HG03039 (cell line): ENCODE measurements at regions not wholly inside any gene's neighbourhood (a gene's known extent, or its start where the extent isn't known, plus 50 kb on each side); places are given as distances from the start of the nearest gene placed in this dataset.
"Not testable (repeated sequence)": the region's sequence is repeated elsewhere in the genome, so short reads cannot be mapped to it uniquely, and the experiment has no call there.

ENCODE experiments used
- ATAC-seq: cut with Tn5 transposase; IDR thresholded peaks from one replicate; pipeline ENCODE4 v1.9.1; 2021; ENCODE audit warnings: mild to moderate bottlenecking, moderate library complexity; ENCODE audit not compliant: unreplicated experiment

- ATAC-seq = no peak
Measured at GRCh38 chr2:142509401-142509800, 368.1 kb upstream of the KYNU start.

- ATAC-seq = no peak
Measured at GRCh38 chr2:142504754-142505153, 372.7 kb upstream of the KYNU start.

DNA sequence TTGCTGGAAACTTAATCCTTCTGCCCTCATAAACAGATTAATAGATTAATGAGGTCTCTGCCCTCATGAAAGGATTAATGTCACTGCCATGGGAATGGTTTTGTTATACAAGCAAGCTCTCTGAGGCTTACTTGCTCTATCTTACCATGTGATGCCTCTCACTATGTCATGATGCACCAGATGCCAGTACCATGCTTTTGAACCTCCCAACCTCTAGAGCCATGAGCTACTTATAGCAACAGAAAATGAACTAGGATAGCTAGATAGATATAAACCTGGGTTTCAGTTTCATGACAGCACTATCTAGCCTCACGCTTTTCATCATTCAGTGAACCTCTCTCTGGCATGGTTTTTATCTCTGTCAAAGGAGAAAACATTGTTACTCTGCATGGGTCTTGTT is 371.6 kb upstream of the LRP1B start:
- ATAC-seq = no peak

- ATAC-seq = no peak
Measured at GRCh38 chr2:142495141-142495540, 364.3 kb upstream of the LRP1B start.

DNA sequence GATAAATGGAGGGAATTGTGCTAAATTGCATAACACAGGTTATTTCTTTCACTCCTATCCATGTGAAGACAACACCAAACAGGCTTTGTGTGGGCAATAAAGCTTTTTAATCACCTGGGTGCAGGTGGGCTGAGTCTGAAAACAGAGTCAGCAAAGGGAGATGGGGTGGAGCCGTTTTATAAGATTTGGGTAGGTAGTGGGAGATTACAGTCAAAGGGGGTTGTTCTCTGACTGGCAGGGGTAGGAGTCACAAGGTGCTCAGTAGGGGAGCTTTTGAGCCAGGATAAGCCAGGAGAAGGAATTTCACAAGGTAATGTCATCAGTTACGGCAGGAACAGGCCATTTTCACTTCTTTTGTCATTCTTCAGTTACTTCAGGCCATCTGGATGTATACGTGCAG is 358.8 kb upstream of the LRP1B start:
- ATAC-seq = not testable (repeated sequence)

DNA sequence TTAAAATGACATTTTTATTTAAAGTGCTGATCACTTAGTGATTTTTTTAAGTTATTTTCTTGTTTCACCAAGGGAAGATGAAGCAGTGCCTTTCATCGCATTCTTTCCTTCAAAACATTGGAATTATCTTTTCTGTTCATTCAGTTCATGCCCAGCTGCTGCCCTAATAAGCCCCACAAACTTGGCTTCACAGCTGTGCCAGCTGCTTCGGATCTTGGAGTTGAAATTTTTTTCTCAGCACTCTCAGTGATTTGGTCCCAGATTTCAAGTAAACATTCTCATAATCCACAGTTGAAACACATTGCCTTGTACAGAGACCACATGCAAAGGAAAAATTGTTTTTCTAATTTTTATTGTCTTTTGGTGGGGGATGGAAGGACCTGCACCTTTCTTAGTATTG is 353.3 kb upstream of the LRP1B start:
- no peak for ATAC-seq

DNA sequence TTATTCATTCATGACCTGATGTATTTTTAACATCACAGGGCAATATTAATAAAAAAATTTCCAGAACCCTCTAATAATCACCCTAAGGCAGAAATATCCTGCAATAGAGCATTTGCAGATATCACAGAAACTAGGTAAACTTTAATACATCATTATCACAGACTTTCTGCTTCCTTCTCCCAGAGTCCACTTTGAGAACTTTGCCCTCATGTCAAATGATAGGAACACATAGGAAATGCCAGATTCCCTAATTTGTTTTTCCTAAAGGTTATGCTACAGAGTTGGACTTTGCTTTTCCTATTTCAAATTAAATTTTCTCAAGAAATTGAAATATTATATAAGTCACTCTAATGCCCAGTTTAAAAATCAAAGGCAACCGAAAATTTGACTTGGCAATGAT is 352.8 kb upstream of the LRP1B start:
- no peak for ATAC-seq

DNA sequence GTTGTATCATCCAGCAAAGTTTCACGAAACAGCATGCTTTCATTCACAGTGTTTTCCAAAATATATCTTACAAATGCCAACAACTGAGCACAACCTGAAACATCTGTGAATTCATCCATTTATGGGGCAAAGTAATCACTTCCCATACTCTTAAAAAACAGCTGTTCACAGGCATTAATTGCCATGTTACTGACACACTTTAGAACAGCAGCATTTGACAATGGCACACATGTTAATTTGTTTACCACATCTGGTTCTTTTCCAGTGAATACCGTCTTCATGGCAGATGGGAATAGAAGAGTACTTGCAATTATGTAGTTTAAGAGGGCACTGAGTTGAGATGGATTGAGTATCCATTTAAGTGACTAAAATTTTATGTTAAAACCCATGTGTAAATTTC is 347.4 kb upstream of the LRP1B start:
- no peak for ATAC-seq

- ATAC-seq = no peak
Measured at GRCh38 chr2:142472382-142472781, 341.6 kb upstream of the LRP1B start.

DNA sequence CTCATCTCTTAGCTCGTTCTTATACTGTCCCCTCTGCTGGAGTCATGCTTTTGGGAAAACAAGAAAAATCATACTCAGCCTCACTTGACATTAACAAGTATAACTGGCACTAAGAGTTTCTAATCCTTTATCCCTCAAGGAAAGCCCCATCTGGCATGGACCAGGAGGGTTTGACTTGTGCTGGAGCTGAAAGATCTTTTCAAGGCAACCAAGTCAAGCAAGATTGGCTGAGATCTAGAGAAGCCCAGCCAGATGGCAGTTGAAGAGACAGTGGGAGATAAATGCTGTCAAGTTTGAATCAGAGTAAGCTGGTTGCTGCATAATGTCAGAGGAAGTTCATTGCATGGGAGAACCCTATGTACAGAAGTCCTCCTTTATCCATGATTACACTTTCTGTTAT is 336.5 kb upstream of the LRP1B start:
- no peak for ATAC-seq

DNA sequence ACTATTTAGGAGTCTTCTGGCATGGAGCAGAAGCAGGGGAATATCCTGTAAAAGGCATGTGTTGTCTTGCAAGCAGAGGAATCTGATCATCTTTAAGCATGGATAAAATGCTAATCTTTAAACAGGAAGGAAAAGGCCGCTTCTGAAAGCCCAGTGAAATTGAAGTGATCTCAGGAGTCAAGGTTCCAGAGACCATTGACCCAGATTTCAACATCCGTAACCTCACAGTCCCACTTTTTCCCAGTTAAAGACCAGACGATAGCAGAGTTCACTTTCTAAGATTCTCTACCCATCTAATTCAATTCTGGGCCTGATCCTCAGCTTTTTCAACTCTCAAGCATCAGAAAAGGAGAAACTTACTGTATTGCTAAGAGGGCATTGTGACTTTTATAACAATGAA is 332.2 kb upstream of the LRP1B start:
- ATAC-seq = no peak

- ATAC-seq = no peak
Measured at GRCh38 chr2:142462306-142462705, 331.5 kb upstream of the LRP1B start.

DNA sequence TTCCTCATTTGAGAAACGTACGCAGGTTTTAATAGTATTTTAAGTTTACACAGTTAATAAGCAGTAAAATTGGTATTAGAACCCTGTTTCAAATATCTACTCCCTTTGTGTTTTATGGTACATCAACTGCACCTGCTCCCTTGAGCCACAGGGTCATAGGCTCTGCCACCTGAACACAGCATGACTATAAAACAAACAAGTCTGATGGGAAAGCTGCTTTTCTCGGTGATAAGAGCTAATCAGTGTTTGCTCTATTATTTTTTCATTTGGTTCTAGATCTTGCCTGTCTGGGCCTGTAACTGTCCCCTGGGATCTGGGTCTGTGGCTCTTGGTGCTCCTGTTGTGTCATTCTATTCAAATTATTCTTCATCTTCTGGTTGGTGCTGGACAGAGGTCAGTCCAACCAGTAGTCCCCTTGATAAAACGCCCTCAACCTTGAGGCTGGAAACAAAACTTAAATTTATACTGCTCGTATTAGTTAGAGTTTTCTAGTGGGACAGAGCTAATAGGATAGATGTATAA is 314.8 kb upstream of the LRP1B start:
- ATAC-seq = no peak

DNA sequence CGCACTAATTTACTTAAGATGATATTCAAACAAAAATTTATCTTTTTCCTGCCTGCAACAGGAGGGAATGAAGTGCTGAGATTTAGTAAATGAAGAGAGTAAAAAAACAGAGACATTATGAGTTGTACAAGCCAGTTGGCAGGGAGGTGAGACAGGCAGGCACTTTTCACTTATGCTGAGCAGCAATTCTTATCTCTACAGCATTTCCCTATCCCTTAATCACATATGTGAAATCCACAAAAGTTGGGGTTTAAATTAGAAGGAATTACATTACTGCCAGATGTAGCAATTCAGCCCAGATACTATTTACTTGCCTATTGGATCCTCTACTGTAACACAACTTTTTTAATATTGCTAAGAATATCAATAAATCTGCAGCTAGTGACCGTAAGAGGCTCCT is 314.2 kb upstream of the LRP1B start:
- ATAC-seq = no peak

- no peak for ATAC-seq
Measured at GRCh38 chr2:142435847-142436246, 305.0 kb upstream of the LRP1B start.

- ATAC-seq = no peak
Measured at GRCh38 chr2:142426064-142426463, 295.2 kb upstream of the LRP1B start.

GRCh38 chr2:142425551-142425950 is 294.7 kb upstream of the LRP1B start:
- ATAC-seq = no peak

DNA sequence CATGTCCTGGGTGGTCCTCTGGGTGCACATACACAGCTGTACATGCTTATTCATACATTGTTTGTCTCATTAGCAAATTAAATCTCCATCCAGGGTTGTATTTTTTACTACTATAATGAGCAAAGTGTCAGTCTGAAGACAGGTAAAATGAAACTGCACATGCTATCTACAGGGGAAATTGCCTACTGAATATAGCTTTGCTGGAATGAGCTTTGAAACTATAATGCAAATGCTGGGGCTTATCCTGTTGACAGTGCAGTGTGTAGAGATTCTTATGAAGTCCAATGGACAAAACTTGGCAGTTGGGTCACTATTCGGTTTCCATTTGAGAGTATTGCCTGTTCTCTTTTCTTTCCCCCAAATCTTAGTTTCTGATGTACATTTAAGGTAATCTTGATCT is 292.8 kb upstream of the LRP1B start:
- ATAC-seq = no peak

DNA sequence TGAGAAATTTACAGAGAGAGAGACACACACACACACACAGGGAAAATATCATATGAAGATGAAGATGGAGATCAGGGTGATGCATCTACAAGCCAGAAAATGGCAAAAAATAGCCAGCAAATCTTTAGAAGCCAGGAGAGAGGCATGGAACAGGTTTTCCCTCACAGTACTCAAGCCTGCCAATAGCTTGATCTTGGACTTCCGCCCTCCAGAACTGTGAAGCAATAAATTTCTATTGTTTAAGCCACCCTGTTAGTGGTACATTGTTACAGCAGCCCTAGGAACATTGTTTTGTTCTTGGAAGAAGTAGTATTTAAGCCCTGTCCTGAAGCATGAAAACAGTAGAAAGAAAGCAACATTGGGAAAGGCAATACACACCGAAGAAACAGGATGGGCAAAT is 292.0 kb upstream of the LRP1B start:
- ATAC-seq = no peak

- no peak for ATAC-seq
Measured at GRCh38 chr2:142422041-142422440, 291.2 kb upstream of the LRP1B start.

GRCh38 chr2:142418699-142419098 is 287.9 kb upstream of the LRP1B start:
- not testable (repeated sequence) for ATAC-seq

DNA sequence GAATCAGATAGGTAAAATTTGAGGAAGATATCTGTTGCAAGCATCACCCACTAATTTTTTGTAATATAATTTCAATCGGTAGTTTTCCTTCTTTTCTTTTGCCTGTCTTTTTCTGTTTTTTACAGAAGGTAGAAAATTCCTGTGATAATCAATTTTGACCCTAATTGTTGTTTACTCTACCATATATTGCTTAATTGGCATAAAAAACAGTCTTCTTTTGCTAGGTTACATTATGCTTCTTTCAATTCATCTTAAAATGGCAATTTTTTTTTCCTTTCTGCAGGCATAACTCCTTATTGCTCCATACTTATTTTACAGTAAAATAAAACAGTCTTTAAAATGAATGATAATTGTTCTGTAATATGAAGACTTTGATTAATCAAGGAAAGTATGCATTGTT is 286.2 kb upstream of the LRP1B start:
- ATAC-seq = no peak

- ATAC-seq = no peak
Measured at GRCh38 chr2:142415461-142415860, 284.6 kb upstream of the LRP1B start.

GRCh38 chr2:142398212-142398611 is 267.4 kb upstream of the LRP1B start:
- ATAC-seq = no peak
